T-helper 1 cell (primary cell): ENCODE measurements at regions not wholly inside any gene's neighbourhood (a gene's known extent, or its start where the extent isn't known, plus 50 kb on each side); places are given as distances from the start of the nearest gene placed in this dataset.

ENCODE experiments used
- DNase-seq, 5 donors: peaks; one replicate each; pipeline ENCODE4 v3.0.0-alpha.2; 2012 to 2020

DNA sequence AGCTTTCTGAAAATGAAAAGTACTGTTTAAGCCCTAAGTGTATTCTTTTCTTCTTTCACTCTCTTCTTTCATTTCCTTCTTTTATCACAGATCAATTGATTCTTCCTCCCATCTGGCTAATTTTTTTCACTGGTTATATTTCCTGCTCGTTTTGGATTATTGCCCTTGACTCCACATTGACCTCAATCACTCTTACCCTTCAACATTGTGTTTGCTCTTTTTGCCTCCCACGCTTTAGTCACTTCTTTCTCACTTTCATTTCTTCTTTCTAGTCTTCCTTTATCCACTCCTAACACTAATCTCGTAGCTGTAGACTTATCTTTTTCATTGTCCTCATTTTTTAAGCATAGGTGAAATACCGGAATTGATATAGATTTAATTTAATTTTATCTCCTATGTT is 320.3 kb upstream of the VRK2 start:
- no peak for DNase-seq

DNA sequence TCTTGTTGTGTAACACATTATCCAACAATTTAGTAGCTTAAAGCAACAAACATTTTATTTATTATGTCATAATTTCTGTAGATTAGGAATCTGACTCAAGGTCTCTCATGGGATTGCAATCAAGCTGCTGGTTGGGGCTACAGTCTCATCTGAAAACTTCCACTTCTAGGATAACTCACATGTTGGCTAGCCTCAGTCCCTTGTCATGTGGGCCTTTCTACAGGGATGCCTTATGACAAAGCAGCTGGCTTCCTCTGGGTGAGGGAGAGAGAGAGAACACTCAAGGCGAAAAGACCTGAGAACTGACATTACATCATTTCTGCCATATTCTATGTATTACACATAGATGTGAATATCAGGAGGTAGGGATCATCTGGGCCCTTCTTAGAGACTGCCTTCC is 317.9 kb upstream of the VRK2 start:
- no peak for DNase-seq

DNA sequence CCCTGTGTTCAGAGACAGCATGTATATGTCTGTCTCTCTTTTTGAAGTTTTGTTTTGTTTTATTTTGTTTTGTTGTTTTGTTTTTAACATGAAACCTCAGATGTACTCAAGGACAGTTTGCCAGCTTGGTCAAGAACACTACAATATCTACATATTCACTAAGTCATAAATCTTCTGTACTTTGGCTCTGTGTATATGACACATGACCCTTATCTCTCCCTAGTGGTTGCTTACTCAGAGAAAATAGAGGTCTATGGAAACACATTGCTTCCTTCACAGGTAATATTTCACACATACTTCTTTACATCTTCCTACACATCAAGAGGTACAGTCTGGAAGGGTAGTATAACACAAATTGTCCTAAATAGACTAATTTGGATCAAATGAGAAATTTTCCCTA is 312.6 kb upstream of the VRK2 start:
- DNase-seq, result no peak

DNA sequence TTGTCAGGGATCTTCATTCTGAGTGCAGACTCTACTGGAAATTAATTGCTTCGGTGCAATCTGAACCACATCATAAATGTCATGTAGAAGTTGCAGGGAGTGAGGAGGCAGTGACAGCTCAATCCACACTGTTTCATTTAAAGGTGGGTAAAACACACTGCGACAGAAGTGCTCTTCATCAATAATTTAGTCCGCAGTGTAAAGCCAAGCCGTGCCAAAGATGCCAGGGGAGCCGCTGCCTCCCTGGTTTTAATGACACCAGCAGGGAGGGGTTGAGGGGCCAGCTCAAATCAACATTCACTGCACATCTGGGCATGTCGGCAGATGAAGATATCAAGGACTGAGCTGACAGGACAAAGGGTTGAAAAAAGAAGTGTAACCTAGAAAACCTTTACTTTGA is 305.7 kb upstream of the VRK2 start:
- DNase-seq, result no peak

DNA sequence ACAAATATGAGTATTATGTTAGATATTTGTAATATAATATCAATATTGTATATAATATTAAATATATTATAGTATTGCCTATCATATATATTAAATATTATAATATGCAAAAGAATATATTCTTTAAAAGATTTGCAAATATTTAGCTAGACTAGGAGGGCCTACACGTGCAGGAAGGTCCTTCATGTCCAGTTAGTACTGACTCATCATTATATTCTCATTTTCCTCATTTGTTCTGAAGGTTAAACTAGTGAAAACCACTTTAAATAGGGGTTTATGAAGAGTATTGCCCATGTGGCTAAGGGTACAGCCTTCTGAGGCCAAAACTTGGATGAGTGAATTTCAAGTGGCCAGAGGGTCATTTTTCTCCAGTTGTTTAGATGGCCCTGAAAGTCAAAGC is 293.0 kb upstream of the VRK2 start:
- DNase-seq, result no peak

DNA sequence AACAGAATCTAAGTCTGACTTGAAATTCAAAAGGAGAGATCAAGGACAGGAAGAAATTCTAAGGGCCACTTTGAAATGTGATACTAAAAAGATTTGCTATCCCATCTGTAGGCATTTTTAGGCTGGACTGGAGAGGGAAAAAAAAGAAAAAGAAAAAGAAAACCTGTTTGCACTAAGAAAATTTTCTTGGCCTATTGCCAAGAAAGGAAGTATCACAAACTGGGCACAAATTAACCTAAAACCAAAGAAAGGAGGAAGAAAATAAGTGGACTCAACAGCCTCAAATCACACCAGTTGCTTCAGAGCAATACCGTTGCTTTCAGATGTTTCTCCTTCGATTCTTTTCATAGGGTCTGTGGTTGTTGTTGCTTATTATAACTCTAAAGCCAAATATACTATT is 287.9 kb upstream of the VRK2 start:
- DNase-seq, result no peak

DNA sequence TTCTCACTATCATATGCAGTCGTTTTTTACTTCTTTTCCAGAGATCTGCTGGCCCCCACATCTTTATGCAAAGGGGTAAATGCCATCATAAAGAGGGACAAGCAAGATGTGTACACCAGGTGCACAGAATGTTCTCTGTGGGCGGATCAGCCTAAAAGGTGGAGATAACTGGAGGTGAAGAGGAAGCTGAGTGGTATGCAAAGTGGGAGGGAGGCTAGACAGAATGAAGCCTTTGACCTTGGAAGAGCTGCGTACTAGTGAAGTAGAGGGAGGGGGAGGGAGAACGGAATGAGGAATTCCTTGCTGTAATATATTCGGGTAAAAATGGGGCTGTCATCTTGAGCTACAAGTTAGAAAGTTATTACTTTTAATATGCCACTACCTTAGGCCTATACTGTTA is 287.5 kb upstream of the VRK2 start:
- no peak for DNase-seq

DNA sequence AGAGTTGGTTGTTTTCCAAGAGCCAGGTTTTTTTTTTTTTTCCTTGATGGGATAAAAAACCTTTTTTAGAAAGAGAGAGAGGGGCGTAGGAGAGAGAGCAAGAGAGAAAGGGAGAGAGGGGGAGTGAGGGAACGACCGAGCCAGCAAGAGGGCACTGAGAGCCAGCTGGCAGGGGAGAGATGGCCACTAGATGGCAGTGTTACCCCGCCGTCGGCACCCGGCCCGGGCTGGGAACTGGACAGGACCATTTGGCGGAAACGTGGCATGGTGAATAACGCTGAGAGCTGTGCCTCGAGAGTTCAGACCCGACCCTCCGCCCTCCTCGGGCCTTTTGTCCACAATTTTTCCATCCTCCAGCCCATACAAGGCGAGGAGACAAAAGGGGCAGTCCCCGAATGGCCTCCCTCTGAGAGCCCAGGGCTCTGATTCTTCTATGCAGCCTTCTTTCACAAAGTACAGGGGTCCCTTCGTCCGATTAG is 286.7 kb upstream of the VRK2 start:
- DNase-seq, result peak; percentile 25 to 61 (median 51)

DNA sequence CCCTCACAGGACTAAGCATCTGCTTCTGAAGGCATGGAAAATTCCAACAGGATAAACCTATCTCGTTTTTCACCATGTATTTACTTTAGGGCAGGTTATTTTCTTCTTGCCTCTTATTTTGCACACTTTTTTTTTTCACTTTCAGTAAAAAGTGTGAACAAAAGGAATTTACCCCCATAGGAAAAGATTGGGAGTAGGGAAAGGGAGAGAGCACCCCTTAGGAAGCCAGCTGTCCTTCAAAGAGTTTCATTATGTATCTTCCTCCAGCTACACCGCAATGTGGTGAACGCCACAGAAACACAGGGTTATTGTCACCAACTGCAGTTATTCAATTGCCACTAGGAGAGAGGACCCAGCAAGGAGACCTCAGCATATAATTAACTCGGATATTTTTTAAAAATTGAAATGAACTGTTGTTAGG is 286.2 kb upstream of the VRK2 start:
- DNase-seq, result no peak

DNA sequence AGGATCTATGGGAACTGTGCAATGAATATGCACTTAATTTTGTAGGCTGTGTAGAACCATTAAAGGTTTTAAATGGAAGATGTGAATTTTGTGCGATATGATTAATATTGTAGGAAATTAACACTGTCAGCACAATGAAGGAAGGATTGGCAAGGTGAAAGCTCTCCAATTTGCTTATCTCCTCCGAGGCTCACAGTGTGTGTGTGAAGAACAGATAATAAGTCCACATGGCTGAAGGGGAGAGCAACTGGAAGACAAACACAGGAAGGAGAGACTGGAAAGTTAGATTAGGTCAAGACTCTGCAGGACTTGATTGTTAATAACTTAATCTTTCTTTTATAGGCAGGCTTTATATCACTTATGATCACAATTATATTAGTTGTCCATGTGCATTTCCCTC is 269.7 kb upstream of the VRK2 start:
- DNase-seq, result no peak

DNA sequence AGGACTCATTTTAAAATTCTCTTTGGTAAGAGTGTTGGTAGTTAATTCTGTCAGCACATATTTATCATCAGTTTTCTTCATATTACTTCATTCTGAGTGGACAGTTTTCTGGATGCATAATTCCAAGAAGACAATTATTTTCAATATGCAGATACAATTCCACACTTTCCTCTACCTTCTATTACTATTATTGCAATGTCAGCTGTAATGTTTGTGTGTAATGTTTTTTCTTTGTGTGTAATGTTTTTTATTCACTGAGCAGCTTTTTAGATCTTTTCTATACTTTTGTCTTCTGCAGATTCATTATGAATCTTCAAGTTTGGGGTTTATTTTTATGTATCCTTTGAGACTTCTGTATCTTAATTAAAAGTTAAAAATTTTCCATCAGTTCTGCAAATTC is 264.0 kb upstream of the VRK2 start:
- DNase-seq, result no peak

DNA sequence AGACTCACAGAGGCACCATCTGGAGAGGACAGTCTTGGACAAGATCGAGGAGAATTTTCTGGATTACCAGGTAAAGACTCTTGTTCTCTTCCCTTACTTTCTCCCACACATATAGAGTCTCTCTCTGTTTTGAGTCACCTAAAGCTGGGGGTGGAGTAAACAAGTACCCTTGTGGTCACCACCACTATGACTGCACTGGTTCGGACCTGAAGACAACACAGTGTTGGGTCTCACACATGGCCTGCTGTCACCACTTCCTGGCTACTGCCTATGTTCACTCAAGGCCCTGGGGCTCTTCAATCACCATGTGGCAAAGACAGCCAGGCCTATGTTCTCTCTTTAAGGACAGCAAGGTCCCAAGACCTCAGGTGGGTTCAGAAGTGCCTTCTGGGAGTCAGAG is 253.3 kb upstream of the VRK2 start:
- no peak for DNase-seq

DNA sequence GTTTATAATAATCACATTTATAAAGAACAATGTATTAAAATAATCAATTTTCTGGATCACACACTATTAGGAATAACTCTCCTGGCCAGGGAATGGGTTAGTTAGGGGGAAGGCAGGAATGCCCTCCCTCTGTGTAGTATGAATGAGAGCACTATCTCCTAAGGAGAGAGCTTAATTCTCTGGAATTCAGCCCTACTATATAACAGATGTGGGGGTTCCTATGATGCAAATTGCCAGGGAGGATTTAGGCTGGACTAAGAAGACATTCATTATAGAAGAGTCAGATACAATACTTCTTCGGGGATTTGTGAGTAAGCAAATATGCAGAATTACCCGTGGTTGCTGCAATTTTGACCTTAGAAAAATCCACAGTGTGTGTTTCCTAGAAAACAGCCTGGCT is 250.1 kb upstream of the VRK2 start:
- no peak for DNase-seq

DNA sequence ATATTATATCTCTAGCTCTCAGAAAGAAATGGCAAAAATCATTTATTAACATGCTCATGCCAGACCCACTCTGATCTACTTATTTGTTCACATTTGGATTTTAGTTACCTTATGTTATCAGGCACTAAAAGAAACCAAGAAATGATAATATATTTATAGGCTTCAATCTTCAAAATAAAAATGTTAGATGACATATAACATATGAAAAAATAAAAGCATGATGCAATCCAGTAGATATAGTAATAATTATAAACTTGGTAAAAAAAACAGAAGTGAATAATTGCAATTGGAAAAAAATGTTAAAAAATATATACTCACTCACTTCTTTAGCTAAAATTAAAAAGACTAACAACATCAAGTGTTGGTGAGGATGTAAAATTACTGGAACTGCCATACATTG is 248.3 kb upstream of the VRK2 start:
- no peak for DNase-seq

DNA sequence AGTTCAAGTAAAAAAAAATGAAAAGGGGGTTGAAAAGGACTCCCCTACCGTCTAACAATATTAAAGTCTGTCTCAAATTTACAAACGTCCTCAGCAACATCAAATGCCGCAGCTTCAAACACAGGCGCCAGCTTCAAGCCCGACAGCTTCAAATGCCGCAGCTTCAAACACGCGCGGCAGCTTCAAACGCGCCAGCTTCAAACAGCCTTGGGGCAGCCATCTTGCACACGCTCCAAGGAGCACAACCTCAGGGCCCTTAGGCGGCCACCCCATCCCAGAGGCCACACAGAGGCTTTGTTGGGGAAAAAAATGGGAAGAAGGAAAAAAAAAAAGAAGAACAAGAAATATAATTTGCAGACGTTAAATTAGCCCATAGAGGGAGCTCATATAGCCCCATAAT is 244.4 kb upstream of the VRK2 start:
- no peak for DNase-seq

DNA sequence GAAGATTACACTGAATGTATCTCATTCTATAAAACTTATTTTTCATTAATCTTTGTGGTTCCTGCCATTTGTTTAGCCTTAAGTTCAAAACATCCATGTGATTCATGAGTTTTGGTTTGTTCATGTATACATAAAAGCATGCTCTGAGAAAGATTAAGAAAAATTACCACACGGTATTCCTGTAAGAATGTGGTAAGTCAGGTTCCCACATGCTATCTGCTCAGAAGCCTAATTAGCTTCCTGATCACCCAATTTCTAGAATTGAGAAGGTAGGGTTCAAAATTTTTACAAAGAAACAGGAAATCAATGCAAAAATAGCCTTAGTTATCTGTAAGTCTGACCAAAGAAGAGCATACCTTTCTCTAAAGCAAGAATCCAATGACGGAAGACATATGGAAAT is 241.6 kb upstream of the VRK2 start:
- no peak for DNase-seq

DNA sequence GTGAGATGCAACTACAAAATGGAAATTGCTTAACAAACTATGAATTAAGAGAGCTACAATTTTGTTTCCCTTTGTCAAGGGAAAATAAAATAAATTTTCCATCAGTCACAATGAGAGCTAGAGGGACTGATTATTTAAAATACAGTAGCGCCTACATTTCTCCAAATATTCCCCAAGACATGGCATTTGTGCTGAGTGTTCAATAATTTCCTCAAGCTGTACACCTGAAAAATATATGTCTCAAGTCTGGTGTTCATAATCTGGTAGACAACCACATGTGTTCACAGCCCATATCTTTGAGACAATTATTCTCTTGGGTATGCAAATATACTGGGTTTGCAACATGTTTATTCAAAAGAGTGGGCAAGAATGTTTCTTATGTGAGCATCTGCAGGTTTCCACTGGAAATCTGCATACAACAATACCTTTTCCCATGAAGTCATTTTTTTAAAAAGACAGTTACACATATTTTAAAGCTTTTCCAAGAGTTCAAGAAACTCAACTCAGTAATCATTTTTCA is 240.1 kb upstream of the VRK2 start:
- DNase-seq, result no peak

DNA sequence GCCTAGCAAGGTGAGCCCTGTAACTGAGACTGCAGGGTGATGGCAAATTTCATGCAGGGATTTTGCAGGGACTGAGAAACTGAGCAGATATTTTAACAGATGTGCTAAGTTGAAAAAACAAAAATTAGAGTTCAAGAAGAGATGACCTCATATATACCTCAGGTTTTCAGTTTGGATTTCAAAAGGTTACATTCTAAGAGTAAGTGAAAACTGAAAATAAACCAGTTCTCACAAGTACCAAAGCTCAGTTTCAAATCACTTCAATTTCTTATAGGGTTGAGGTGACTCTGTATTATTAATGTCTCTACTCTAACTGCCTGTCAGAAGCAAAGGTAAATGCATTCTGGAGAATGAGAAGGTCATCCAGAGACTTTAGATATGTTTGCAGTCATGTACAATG is 237.4 kb upstream of the VRK2 start:
- DNase-seq, result no peak

DNA sequence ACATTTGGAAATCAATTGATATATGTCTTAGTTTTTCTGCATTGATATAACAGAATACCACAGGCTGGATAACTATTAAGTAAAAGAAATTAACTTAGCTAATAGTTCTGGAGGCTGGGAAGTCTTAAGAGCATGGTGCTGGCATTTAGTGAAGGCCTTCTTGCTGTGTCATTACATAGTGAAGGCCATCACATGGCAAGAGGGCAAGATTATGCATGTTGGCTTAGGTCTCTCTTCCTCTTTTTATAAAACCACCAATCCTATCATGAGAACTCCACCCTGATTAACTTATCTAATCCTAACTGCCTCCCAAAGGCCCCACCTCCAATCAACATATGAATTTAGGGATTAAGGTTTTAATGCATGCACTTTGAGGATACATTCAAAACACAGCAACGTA is 225.5 kb upstream of the VRK2 start:
- DNase-seq, result no peak

DNA sequence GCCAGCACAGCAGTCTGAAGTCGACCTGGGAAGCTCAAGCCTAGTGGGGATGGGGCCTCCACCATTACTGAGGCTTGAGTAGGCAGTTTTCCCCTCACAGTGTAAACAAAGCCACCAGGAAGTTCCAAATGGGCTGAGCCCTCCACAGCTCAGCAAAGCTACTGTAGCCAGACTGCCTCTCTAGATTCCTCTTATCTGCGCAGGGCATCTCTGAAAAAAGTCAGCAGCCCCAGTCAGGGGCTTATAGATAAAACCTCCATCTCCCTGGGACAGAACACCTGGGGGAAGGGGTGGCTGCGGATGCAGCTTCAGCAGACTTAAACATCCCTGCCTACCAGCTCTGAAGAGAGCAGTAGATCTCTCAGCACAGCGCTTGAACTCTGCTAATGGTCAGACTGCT is 218.4 kb upstream of the VRK2 start:
- DNase-seq, result no peak

DNA sequence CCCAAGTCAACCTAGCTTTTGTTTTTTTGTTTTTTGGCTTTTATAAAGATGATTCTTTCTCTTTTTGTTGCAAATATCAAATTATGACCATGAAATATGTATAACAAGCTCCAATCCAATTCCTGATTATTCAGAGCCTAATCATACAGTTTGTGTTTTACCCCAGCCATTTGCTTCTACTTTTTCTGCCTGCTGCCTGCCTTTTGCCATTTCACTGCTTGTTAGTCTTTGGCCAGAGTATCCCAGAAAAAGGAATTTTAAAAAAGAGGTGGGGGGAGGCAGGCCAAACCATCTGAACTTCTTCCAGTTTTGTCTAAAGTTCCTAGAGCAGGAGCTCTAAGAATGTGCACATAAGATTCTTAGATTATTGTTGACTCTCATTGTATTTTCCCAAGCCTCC is 211.9 kb upstream of the VRK2 start:
- no peak for DNase-seq

DNA sequence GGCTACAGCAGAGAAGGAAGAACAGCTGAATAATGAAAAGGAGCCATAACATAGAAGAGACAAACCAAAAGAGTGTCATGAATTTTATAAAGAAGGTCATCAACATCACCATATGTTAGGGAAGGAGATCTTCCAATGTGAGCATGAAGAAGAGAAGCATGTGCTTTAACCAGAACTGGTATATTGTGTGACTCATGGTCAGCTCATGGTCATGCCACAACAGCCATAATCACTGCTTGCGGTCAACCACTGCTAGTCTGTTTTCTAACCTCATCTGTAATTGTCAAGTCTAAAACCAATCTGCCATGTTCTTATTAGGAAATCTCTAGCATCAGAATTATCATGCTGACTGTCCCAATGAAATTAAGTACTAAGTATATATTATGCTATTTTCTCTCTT is 204.1 kb upstream of the VRK2 start:
- no peak for DNase-seq

DNA sequence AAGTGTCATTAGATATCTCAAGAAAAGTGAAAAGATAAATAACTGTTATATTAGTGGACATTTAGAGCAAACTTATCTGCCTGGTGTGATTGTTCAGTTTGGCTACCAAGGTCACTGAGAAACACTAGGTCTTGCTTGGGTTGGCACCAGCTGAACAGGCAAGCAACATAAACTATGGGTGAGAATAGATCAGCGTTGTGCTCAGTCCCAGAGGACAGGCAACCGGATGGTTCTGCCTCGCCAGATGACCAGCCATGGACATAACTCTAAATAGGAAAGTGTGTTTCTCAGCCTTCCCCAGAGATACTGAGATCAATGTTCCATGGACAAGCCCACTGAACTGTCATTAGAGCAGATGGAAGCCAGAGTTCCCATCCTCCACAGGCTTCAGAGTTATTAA is 203.4 kb upstream of the VRK2 start:
- DNase-seq, result no peak

DNA sequence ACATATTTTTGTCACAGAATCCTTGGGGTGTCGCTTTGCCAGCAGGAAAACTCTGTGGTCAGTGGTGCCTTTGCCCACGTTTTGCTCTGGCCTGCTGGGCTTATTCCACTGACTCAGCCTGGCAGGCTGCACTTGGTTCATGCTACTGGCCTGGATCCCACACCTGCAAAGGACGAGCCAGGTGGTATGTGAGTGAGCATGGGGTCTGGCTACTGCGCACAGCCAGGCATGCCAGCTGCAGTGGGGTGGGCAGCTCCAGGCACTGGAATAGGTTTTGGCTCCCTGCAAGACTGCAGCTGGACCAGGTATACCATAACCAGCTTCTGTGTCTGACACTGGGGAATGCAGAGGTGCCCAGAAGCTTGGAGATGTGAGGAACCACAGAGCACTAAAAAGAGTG is 197.9 kb upstream of the VRK2 start:
- no peak for DNase-seq

DNA sequence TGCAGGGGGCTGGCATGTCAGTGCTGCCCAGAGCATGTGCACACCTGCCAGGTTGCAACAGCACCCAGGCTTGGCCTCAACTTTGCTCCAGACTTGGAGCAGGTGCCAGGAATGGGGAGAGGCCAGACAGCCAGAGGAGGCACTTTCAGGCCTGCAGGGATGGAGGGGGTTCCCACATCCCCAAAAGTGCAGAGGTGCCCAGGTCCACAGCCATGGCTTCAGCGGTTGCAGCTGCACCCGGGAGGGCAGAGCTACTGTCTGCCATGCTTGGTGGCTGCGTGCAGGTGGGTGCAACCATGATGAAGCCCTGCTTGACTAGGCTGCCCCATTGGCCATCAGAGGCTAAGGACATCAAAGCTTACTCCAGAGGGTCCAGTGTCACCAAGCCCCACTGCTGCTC is 196.8 kb upstream of the VRK2 start:
- DNase-seq, result no peak
